ENCODE measurements at regions not wholly inside any gene's neighbourhood (a gene's known extent, or its start where the extent isn't known, plus 50 kb on each side); places are given as distances from the start of the nearest gene placed in this dataset.

DNA sequence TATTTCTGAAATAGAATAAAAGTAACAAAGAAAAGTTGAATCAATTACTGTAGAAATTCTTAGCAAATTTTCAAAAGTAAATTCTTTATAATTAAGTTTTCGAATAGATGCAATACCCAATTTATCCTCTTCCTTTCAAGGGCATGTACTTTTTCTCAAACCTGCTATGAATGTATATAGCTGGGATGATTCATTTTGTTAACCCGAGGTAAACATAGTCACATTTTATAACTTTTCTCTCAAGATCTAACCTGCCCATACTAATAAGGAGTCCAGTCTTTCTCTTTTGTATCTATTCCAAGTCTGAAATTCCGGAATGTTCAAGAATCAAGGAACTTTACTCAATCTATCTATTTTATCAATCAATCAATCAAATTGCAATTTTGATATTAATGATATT, 1072.9 kb downstream of the REEP3 start:
- no peak for DNase-seq (ENCODE audit: low read depth)
- TF ChIP-seq, protein P1, sequence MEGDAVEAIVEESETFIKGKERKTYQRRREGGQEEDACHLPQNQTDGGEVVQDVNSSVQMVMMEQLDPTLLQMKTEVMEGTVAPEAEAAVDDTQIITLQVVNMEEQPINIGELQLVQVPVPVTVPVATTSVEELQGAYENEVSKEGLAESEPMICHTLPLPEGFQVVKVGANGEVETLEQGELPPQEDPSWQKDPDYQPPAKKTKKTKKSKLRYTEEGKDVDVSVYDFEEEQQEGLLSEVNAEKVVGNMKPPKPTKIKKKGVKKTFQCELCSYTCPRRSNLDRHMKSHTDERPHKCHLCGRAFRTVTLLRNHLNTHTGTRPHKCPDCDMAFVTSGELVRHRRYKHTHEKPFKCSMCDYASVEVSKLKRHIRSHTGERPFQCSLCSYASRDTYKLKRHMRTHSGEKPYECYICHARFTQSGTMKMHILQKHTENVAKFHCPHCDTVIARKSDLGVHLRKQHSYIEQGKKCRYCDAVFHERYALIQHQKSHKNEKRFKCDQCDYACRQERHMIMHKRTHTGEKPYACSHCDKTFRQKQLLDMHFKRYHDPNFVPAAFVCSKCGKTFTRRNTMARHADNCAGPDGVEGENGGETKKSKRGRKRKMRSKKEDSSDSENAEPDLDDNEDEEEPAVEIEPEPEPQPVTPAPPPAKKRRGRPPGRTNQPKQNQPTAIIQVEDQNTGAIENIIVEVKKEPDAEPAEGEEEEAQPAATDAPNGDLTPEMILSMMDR (conservative IDR thresholded peaks at IDR 0.05; ENCODE audit: low read depth, low read length) = no peak

DNA sequence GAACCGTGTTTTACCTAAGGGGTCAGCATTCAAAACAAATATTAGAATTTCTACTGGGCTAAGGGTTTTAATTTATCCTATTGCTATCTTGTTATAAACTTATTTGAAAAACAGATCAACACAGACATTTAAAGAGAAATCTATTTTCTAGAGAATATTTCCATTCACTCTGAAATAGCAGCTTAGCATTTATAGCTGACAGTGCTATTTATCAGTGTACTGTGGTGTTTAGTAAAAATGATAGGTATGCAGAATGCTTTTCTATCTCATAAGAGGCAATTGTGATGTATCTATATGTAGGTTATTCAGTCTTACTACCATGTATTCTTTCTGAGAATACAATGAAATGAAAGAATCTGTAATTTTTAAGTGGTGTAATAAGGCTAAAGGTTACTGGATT, 1077.4 kb downstream of the REEP3 start:
- TF ChIP-seq, protein P1 (conservative IDR thresholded peaks at IDR 0.05; ENCODE audit: low read depth, low read length) = no peak
- H3K4me3 ChIP-seq (ENCODE audit: low read depth, low read length) = no peak overlapping the region
- DNase-seq (ENCODE audit: low read depth) = no peak

More for the DNA sequence above, 1072.9 kb downstream of the REEP3 start:
- H3K4me3 ChIP-seq (ENCODE audit: low read depth, low read length) = no peak overlapping the region

DNA sequence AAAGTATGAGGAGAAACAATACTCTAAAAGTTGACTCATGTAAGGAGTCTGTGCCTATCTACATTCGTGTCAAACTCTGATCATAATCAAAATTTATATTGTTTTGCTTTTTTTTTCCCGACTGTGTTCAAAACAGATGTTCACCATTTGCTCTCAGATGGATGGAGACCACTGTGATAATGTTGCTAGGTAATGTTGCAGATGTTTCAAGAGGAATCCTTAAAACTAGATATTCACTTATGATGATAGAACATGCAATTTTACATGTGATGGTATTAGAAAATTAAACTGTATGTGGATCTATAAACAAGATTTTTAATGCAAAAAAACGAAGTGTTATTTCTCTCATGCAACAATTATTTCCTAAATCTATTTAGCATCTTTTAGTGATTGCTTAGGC, 1080.1 kb downstream of the REEP3 start:
- TF ChIP-seq, protein P1 (conservative IDR thresholded peaks at IDR 0.05; ENCODE audit: low read depth, low read length) = no peak
- no peak for DNase-seq (ENCODE audit: low read depth)
- no peak overlapping the region for H3K4me3 ChIP-seq (ENCODE audit: low read depth, low read length)

DNA sequence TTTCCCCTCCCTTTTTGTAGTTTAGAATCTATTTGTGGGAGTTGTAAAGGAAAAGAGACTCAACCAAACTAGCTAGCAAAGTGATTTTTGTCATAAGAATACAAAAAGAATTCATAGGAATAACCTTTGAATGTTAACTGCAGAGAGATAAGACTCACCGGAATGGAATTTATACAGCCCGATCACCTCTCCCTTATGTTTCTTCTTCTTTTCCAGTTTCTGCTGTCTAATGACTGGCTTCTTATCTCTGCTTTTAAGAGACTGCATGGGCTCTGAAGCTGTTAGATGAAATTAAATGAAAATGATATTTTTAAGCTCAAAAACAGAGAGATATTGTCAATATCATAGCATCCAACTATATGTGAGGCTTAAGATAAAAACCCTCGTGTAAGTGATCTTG, 1095.9 kb downstream of the REEP3 start:
- TF ChIP-seq, protein P1 (conservative IDR thresholded peaks at IDR 0.05; ENCODE audit: low read depth, low read length) = no peak
- H3K4me3 ChIP-seq (ENCODE audit: low read depth, low read length) = no peak overlapping the region
- no peak for DNase-seq (ENCODE audit: low read depth)

DNA sequence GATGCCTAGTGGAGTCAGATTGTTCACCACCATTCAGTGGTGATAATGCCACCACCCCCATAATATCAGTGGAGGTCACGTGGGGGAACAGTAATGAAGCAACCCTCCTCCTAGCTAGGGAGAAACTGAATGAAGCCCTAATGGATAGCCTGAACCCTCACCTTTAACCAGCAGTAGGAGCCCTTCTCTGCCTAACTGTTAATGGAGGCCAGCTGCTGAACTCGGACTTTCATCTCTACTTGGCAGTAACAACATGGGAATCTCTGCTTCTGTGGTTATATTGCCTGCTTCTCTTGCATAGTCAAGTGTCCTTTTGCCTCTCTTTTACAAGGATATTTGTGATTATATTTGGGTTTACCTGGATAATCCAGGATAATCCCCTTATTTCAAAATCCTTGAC, 1097.9 kb downstream of the REEP3 start:
- DNase-seq (ENCODE audit: low read depth) = no peak
- no peak overlapping the region for H3K4me3 ChIP-seq (ENCODE audit: low read depth, low read length)
- TF ChIP-seq, protein P1 (conservative IDR thresholded peaks at IDR 0.05; ENCODE audit: low read depth, low read length) = no peak

DNA sequence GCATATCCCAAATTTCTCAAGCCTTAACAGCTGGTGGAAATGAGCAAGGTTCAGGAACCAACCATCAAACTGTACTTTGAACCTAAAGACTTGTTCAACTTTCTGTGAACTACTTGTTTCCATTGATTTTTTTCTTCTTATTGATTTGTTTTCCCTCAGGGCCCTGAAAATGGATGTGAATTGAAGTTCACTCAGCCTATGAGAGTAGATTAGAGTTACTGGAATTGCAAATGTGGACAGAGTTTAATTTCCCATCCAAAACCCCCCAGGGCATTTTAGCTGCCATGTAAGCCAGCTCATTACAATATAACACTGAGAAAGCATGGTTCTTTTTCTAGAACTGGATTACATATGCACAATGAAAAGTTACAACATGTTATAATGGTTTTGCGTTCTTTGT, 1105.7 kb downstream of the REEP3 start:
- DNase-seq (ENCODE audit: low read depth) = no peak
- TF ChIP-seq, protein P1 (conservative IDR thresholded peaks at IDR 0.05; ENCODE audit: low read depth, low read length) = no peak
- H3K4me3 ChIP-seq (ENCODE audit: low read depth, low read length) = no peak overlapping the region

DNA sequence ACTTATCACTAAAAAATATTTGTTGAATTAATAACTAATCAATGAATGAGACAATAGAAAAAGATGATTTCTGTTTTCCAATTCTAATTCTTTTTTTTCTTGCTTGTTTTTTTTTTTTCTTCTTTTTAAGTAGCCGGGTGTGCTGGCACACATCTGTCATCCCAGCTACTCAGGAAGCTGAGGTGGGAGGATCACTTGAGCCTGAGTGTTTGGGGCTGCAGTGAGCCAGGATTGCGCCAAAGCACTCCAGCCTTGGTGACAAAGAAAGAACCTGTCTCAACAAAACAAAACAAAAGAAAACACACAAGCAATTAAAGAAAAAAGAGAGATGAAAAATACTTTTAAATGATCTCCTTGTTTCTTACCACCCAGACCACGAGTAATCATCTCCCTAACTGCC, 1109.3 kb downstream of the REEP3 start:
- no peak overlapping the region for H3K4me3 ChIP-seq (ENCODE audit: low read depth, low read length)
- TF ChIP-seq, protein P1 (conservative IDR thresholded peaks at IDR 0.05; ENCODE audit: low read depth, low read length) = no peak
- DNase-seq (ENCODE audit: low read depth) = no peak

Data from epithelial cell of proximal tubule (primary cell).